ENCODE measurements at regions not wholly inside any gene's neighbourhood (a gene's known extent, or its start where the extent isn't known, plus 50 kb on each side); places are given as distances from the start of the nearest gene placed in this dataset.

DNA sequence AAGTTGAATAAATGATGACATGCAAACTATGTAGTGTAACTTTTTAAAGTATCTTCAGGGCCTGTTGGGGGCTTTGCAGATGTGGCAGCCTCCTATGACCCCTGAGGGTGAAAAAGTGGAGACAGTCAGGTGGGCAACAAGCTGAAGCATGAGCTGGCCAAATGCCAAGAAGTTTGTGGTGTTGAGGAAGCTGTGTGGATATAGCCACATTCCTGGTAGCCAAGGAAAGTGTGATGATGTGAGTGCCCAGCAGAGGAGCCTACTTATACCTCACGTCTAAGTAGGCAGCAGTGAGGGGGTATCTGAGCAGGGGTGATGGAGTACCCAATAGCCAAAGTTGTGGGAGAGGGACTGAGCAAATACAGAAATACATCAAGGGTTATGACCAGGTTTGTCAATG is 621.2 kb upstream of the CDH6 start:
- no peaks in the 10 kb centered on the region for H3K36me3 ChIP-seq (ENCODE audit: insufficient read depth, low read length)
- no peaks in the 10 kb centered on the region for H3K9me3 ChIP-seq (ENCODE audit: control insufficient read depth in 1 of 2, low read length in 2 of 2)
- no peak overlapping the region for H3K4me3 Mint-ChIP-seq
- no peak overlapping the region for H3K27ac ChIP-seq (ENCODE audit: low read depth, low read length)
- no peaks in the 10 kb centered on the region for H3K4me1 ChIP-seq (ENCODE audit: insufficient read depth, low read length)
- intact Hi-C loops (cut with micrococcal nuclease): no loop called here
- CTCF ChIA-PET (ENCODE audit: partially characterized antibody): no interaction called here
- H3K27ac Mint-ChIP-seq: no peak overlapping the region
- H3K4me1 Mint-ChIP-seq: no peaks in the 10 kb centered on the region
- POLR2A ChIA-PET (ENCODE audit: partially characterized antibody): no interaction called here
- H3K36me3 Mint-ChIP-seq: no peaks in the 10 kb centered on the region
- peak in 1 of 5 donors; percentile 22 for DNase-seq
- H3K4me3 ChIP-seq (ENCODE audit: low read length in 2 of 2): no peak overlapping the region
- no peaks in the 10 kb centered on the region for H3K27me3 ChIP-seq (ENCODE audit: insufficient read depth, low read length)
- no peaks in the 10 kb centered on the region for H3K27me3 Mint-ChIP-seq
- H3K9me3 Mint-ChIP-seq: peaks cover 3 to 25% (median 12%) of the 10 kb centered on the region in 8 donors

DNA sequence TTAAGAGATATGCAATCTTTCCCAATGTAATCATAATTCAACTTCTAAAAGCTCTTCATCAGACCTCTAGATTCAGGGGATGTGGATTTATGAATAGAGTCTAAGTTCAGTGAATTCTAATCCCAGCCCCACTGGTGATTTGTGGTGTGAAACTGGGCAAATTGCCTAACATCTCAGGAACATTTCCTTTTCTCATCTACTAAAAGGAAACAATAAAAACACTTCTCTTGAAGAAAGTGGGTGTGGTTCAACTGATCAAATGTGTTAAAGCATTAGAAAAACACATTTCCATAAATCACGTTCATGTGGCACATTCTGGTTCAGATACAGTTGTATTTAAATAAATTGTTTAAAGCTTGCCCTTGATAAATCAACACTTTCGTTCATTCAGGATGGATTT is 631.7 kb upstream of the CDH6 start:
- no peaks in the 10 kb centered on the region for H3K27me3 ChIP-seq (ENCODE audit: insufficient read depth, low read length)
- H3K4me3 Mint-ChIP-seq: no peak overlapping the region
- H3K4me1 Mint-ChIP-seq: no peaks in the 10 kb centered on the region
- CTCF ChIA-PET (ENCODE audit: partially characterized antibody): no interaction called here
- no peaks in the 10 kb centered on the region for H3K9me3 ChIP-seq (ENCODE audit: control insufficient read depth in 1 of 2, low read length in 2 of 2)
- no peak overlapping the region for H3K27ac ChIP-seq (ENCODE audit: low read depth, low read length)
- no peaks in the 10 kb centered on the region for H3K36me3 ChIP-seq (ENCODE audit: insufficient read depth, low read length)
- no peak overlapping the region for H3K4me3 ChIP-seq (ENCODE audit: low read length in 2 of 2)
- intact Hi-C loops (cut with micrococcal nuclease): no loop called here
- H3K27me3 Mint-ChIP-seq: no peaks in the 10 kb centered on the region
- POLR2A ChIA-PET (ENCODE audit: partially characterized antibody): no interaction called here
- no peak for DNase-seq
- H3K9me3 Mint-ChIP-seq: peaks cover 0 to 13% (median 10%) of the 10 kb centered on the region in 8 donors
- H3K27ac Mint-ChIP-seq: no peak overlapping the region
- no peaks in the 10 kb centered on the region for H3K36me3 Mint-ChIP-seq
- H3K4me1 ChIP-seq (ENCODE audit: insufficient read depth, low read length): no peaks in the 10 kb centered on the region

DNA sequence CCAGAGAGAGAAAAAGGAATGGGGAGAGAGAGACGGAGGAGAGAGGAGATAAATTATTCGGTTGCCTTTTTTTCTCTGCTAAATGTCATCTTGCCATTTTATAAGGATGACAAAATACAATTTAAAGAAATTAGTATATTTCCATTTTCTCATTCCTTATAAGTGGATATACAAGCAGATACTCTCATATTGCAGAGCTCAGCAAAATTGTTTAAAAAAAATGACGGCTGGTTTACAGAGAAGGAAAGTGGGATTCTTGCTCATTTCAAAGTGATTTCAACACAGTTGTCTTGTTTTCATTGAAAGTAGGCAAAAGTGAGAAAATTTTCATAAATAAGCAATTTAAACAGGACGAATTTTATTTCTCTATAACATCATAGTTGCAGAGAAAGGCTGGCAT is 641.9 kb upstream of the CDH6 start:
- Mint-ChIP-seq H3K36me3 (no peaks in the 10 kb centered on the region), H3K27ac (no peak overlapping the region), H3K4me1 (no peaks in the 10 kb centered on the region), H3K4me3 (no peak overlapping the region), H3K9me3 (peaks cover 0 to 10% (median 3%) of the 10 kb centered on the region in 8 donors), H3K27me3 (no peaks in the 10 kb centered on the region)
- ChIA-PET CTCF (ENCODE audit: partially characterized antibody) (no interaction called here), POLR2A (ENCODE audit: partially characterized antibody) (no interaction called here)
- no peaks in the 10 kb centered on the region for H3K4me1 ChIP-seq (ENCODE audit: insufficient read depth, low read length)
- no peaks in the 10 kb centered on the region for H3K27me3 ChIP-seq (ENCODE audit: insufficient read depth, low read length)
- intact Hi-C loops (cut with micrococcal nuclease): no loop called here
- peaks cover 0 to 3% of the 10 kb centered on the region in 2 donors for H3K9me3 ChIP-seq (ENCODE audit: control insufficient read depth in 1 of 2, low read length in 2 of 2)
- no peak overlapping the region for H3K27ac ChIP-seq (ENCODE audit: low read depth, low read length)
- DNase-seq: no peak
- no peak overlapping the region for H3K4me3 ChIP-seq (ENCODE audit: low read length in 2 of 2)
- H3K36me3 ChIP-seq (ENCODE audit: insufficient read depth, low read length): no peaks in the 10 kb centered on the region

DNA sequence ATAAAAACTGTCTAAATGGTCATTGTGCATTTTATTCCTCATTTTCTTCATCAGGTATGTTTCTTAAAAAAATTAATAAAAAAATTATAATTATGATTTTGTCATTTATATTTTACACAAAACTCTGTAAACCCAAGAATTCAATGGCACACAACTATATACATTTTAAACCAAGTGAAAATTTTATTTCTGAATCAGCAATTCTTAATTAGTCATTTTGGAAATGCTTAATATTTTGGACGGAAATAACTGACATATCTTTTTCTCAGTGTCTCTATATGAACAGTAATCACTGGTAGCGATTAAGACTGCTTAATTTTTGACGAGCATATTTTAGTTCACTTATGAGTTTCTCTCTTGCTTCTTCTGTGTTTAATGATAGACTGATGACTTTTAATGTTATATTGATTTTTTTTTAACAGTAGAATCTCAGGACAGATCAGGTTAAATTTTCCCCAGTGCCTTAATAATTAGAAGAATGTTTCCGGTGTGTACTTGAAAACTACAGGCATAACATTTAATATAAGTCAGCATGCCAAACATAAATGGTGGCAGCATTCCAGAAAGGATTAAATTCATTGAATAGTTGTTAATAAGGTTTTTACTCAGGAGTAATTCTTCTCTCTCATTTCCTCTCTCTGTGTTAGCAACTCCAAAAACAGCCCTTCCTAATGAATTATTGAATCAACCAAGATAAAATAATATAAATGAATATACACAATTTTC is 644.7 kb upstream of the CDH6 start:
- H3K4me1 Mint-ChIP-seq: no peaks in the 10 kb centered on the region
- Histone ChIP-seq H3K27me3 (ENCODE audit: insufficient read depth, low read length) (no peaks in the 10 kb centered on the region), H3K4me3 (ENCODE audit: low read length in 2 of 2) (no peak overlapping the region), H3K9me3 (ENCODE audit: control insufficient read depth in 1 of 2, low read length in 2 of 2) (peaks cover 0 to 3% of the 10 kb centered on the region in 2 donors), H3K4me1 (ENCODE audit: insufficient read depth, low read length) (no peaks in the 10 kb centered on the region), H3K27ac (ENCODE audit: low read depth, low read length) (no peak overlapping the region), H3K36me3 (ENCODE audit: insufficient read depth, low read length) (no peaks in the 10 kb centered on the region)
- H3K36me3 Mint-ChIP-seq: no peaks in the 10 kb centered on the region
- CTCF ChIA-PET (ENCODE audit: partially characterized antibody): no interaction called here
- H3K9me3 Mint-ChIP-seq: peaks cover 0 to 10% (median 5%) of the 10 kb centered on the region in 8 donors
- intact Hi-C loops (cut with micrococcal nuclease): no loop called here
- no peak overlapping the region for H3K4me3 Mint-ChIP-seq
- no peaks in the 10 kb centered on the region for H3K27me3 Mint-ChIP-seq
- no peak for DNase-seq
- no peak overlapping the region for H3K27ac Mint-ChIP-seq
- POLR2A ChIA-PET (ENCODE audit: partially characterized antibody): no interaction called here

DNA sequence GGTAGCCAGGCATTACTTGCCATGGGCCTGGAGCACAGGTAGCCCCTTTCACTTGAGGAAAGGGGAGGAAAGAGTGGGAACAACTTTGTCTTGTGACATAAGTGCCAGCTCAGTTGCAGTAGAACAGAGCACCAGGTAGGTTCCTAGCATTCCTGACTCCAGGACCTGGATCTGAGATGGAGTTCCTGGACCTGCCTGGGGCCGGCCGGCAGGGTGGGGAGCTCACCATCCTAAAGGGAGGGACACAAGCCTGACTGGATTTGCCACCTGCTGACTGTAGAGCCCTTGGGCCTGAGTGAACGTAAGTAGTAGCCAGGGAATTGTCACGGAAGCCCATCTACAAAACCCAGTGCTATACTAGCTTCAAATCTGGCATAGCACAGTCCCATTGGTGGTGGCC is 653.3 kb upstream of the CDH6 start:
- intact Hi-C loops (cut with micrococcal nuclease): no loop called here
- Mint-ChIP-seq H3K4me3 (no peak overlapping the region), H3K4me1 (no peaks in the 10 kb centered on the region), H3K9me3 (peaks cover 8 to 33% (median 20%) of the 10 kb centered on the region in 8 donors), H3K36me3 (no peaks in the 10 kb centered on the region), H3K27ac (no peak overlapping the region), H3K27me3 (no peaks in the 10 kb centered on the region)
- Histone ChIP-seq H3K36me3 (ENCODE audit: insufficient read depth, low read length) (no peaks in the 10 kb centered on the region), H3K27ac (ENCODE audit: low read depth, low read length) (no peak overlapping the region), H3K4me3 (ENCODE audit: low read length in 2 of 2) (no peak overlapping the region), H3K27me3 (ENCODE audit: insufficient read depth, low read length) (no peaks in the 10 kb centered on the region), H3K9me3 (ENCODE audit: control insufficient read depth in 1 of 2, low read length in 2 of 2) (no peaks in the 10 kb centered on the region), H3K4me1 (ENCODE audit: insufficient read depth, low read length) (no peaks in the 10 kb centered on the region)
- ChIA-PET POLR2A (ENCODE audit: partially characterized antibody) (no interaction called here), CTCF (ENCODE audit: partially characterized antibody) (interaction anchor here (1.3 kb wide), 1 partner anchor 24 kb away, joined by 3 read pairs; no protein-coding TSS in a partner anchor)
- DNase-seq: no peak

DNA sequence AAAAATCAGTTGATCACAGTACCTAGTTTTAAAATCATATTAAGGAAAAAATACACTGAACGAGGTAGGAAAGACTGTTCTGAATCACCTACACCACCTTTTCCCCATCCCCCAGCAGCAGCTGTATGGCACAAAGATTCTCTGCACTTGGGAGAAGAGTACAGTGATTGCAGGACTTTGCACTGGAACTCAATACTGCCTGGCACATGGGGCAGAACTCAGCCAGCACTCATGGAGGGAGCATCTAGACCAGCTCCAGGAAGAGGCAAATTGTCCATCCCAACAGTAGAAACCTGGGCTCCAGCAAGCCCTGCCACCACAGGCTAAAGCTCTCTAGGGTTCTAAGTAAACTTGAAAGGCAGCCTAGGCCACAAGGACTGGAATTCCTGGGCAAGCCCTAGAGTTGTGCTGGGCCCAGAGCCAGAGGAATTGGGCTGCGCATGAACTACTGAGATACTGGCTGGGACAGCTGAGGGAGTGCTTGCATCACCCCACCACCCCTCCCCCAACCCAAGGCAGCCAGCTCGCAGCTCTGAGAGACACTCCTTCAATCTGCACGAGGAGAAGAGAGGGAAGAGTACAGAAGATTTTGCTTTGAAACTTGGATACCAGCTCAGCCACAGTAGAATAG is 654.4 kb upstream of the CDH6 start:
- Mint-ChIP-seq H3K4me3 (no peak overlapping the region), H3K9me3 (peaks cover 8 to 33% (median 21%) of the 10 kb centered on the region in 8 donors), H3K27me3 (no peaks in the 10 kb centered on the region), H3K27ac (no peak overlapping the region), H3K36me3 (no peaks in the 10 kb centered on the region), H3K4me1 (no peaks in the 10 kb centered on the region)
- intact Hi-C loops (cut with micrococcal nuclease): no loop called here
- Histone ChIP-seq H3K36me3 (ENCODE audit: insufficient read depth, low read length) (no peaks in the 10 kb centered on the region), H3K9me3 (ENCODE audit: control insufficient read depth in 1 of 2, low read length in 2 of 2) (no peaks in the 10 kb centered on the region), H3K4me3 (ENCODE audit: low read length in 2 of 2) (no peak overlapping the region), H3K27ac (ENCODE audit: low read depth, low read length) (no peak overlapping the region), H3K4me1 (ENCODE audit: insufficient read depth, low read length) (no peaks in the 10 kb centered on the region), H3K27me3 (ENCODE audit: insufficient read depth, low read length) (no peaks in the 10 kb centered on the region)
- POLR2A ChIA-PET (ENCODE audit: partially characterized antibody): no interaction called here
- CTCF ChIA-PET (ENCODE audit: partially characterized antibody): interaction anchor here (1.3 kb wide), 1 partner anchor 25 kb away, joined by 3 read pairs; no protein-coding TSS in a partner anchor
- DNase-seq: no peak

DNA sequence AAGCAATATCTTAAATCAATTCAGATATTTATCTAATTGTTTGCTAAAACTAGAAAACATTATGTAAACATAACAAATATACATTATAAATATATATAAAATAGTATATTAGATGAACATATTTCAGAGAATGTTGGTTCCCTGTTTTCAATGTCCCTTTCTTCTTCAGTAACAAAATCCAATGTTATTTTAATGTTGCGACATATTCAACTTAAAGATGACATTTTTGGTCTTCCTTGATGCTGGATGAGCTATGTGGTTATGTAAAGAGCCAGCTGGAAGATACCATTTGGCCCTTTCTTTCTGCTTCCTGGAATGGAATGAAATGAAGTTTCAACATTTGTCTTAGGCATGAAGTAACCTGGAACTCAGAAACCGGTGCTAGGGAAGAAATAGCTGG is 668.1 kb upstream of the CDH6 start:
- Histone ChIP-seq H3K27ac (ENCODE audit: low read depth, low read length) (no peak overlapping the region), H3K9me3 (ENCODE audit: control insufficient read depth in 1 of 2, low read length in 2 of 2) (no peaks in the 10 kb centered on the region), H3K27me3 (ENCODE audit: insufficient read depth, low read length) (no peaks in the 10 kb centered on the region), H3K36me3 (ENCODE audit: insufficient read depth, low read length) (no peaks in the 10 kb centered on the region), H3K4me1 (ENCODE audit: insufficient read depth, low read length) (no peaks in the 10 kb centered on the region), H3K4me3 (ENCODE audit: low read length in 2 of 2) (no peak overlapping the region)
- no peak overlapping the region for H3K4me3 Mint-ChIP-seq
- no peaks in the 10 kb centered on the region for H3K27me3 Mint-ChIP-seq
- H3K4me1 Mint-ChIP-seq: no peaks in the 10 kb centered on the region
- H3K36me3 Mint-ChIP-seq: no peaks in the 10 kb centered on the region
- ChIA-PET CTCF (ENCODE audit: partially characterized antibody) (no interaction called here), POLR2A (ENCODE audit: partially characterized antibody) (no interaction called here)
- intact Hi-C loops (cut with micrococcal nuclease): no loop called here
- peaks cover 0 to 19% (median 7%) of the 10 kb centered on the region in 8 donors for H3K9me3 Mint-ChIP-seq
- DNase-seq: no peak
- no peak overlapping the region for H3K27ac Mint-ChIP-seq

All from CD4-positive, alpha-beta memory T cell (primary cell).